ENCODE measurements at regions not wholly inside any gene's neighbourhood (a gene's known extent, or its start where the extent isn't known, plus 50 kb on each side); places are given as distances from the start of the nearest gene placed in this dataset.
"Not testable (repeated sequence)": the region's sequence is repeated elsewhere in the genome, so short reads cannot be mapped to it uniquely, and the experiment has no call there.

GRCh38 chr3:154921351-154921750 is 158.8 kb upstream of the MME start:
- no peak for TF ChIP-seq CTCF (conservative IDR thresholded peaks at IDR 0.05; ENCODE audit: low read length)
- DNase-seq (ENCODE audit: low read depth) = no peak
- no peak overlapping the region for H3K4me3 ChIP-seq (ENCODE audit: low read length)

GRCh38 chr3:154919226-154919625 is 160.9 kb upstream of the MME start:
- no peak for TF ChIP-seq CTCF (conservative IDR thresholded peaks at IDR 0.05; ENCODE audit: low read length)
- H3K4me3 ChIP-seq (ENCODE audit: low read length) = no peak overlapping the region
- DNase-seq (ENCODE audit: low read depth) = no peak

- DNase-seq (ENCODE audit: low read depth) = peak; percentile 37
- peak; percentile 57 for TF ChIP-seq CTCF (conservative IDR thresholded peaks at IDR 0.05; ENCODE audit: low read length)
- no peak overlapping the region for H3K4me3 ChIP-seq (ENCODE audit: low read length)
Observed at GRCh38 chr3:154904328-154904727, 175.8 kb upstream of the MME start.

- H3K4me3 ChIP-seq (ENCODE audit: low read length) = not testable (repeated sequence)
- peak; percentile 66 for DNase-seq (ENCODE audit: low read depth)
Observed at GRCh38 chr3:154902495-154902894, 177.6 kb upstream of the MME start.

GRCh38 chr3:154901278-154901677 is 178.8 kb upstream of the MME start:
- DNase-seq (ENCODE audit: low read depth) = peak; percentile 23
- H3K4me3 ChIP-seq (ENCODE audit: low read length) = no peak overlapping the region
- no peak for TF ChIP-seq CTCF (conservative IDR thresholded peaks at IDR 0.05; ENCODE audit: low read length)

GRCh38 chr3:154900816-154901215 is 179.3 kb upstream of the MME start:
- no peak for TF ChIP-seq CTCF (conservative IDR thresholded peaks at IDR 0.05; ENCODE audit: low read length)
- peak; percentile 41 for DNase-seq (ENCODE audit: low read depth)
- H3K4me3 ChIP-seq (ENCODE audit: low read length) = no peak overlapping the region

- DNase-seq (ENCODE audit: low read depth) = no peak
- no peak for TF ChIP-seq CTCF (conservative IDR thresholded peaks at IDR 0.05; ENCODE audit: low read length)
- no peak overlapping the region for H3K4me3 ChIP-seq (ENCODE audit: low read length)
Observed at GRCh38 chr3:154898916-154899315, 181.2 kb upstream of the MME start.

- TF ChIP-seq CTCF (conservative IDR thresholded peaks at IDR 0.05; ENCODE audit: low read length) = no peak
- peak; percentile 31 for DNase-seq (ENCODE audit: low read depth)
- H3K4me3 ChIP-seq (ENCODE audit: low read length) = no peak overlapping the region
Observed at GRCh38 chr3:154898443-154898842, 181.7 kb upstream of the MME start.

Measured in AG10803 (cell line).